Activated CD4-positive, alpha-beta T cell treated with anti-CD3 and anti-CD28 coated beads, Interleukin-2, amount 10 ng/mL, durations not matched to agents 7 days and 5 days (primary cell): ENCODE measurements at regions not wholly inside any gene's neighbourhood (a gene's known extent, or its start where the extent isn't known, plus 50 kb on each side); places are given as distances from the start of the nearest gene placed in this dataset.

Source experiments
- CTCF ChIA-PET: fragments of 350-600 bp; sonication (Branson Sonifier 250); formaldehyde crosslinking; loops from one replicate; lab custom pipeline; 2021; ENCODE audit warnings: antibody characterized with exemption; lab: Charles Lee
- POLR2A ChIA-PET: fragments of 350-600 bp; sonication (Branson Sonifier 250); formaldehyde crosslinking; loops from one replicate; lab custom pipeline; 2021; ENCODE audit warnings: antibody characterized with exemption; lab: Charles Lee
- DNase-seq: peaks from one replicate; pipeline ENCODE4 v3.0.0-alpha.2; 2020
- H3K27ac Mint-ChIP-seq: one replicate; pipeline ENCODE4 v1.8.0; 2021; ENCODE audit warnings: mild to moderate bottlenecking, moderate library complexity, mixed read lengths
- H3K27me3 Mint-ChIP-seq: one replicate; pipeline ENCODE4 v1.8.0; 2021; ENCODE audit warnings: mixed read lengths
- H3K36me3 Mint-ChIP-seq: one replicate; pipeline ENCODE4 v1.8.0; 2021; ENCODE audit warnings: low read depth, mixed read lengths
- H3K4me1 Mint-ChIP-seq: one replicate; pipeline ENCODE4 v1.8.0; 2021; ENCODE audit warnings: mixed read lengths
- H3K4me3 Mint-ChIP-seq: one replicate; pipeline ENCODE4 v1.8.0; 2021; ENCODE audit warnings: mild to moderate bottlenecking, moderate library complexity, mixed read lengths
- H3K9me3 Mint-ChIP-seq: one replicate; pipeline ENCODE4 v1.8.0; 2021; ENCODE audit warnings: mixed read lengths

DNA sequence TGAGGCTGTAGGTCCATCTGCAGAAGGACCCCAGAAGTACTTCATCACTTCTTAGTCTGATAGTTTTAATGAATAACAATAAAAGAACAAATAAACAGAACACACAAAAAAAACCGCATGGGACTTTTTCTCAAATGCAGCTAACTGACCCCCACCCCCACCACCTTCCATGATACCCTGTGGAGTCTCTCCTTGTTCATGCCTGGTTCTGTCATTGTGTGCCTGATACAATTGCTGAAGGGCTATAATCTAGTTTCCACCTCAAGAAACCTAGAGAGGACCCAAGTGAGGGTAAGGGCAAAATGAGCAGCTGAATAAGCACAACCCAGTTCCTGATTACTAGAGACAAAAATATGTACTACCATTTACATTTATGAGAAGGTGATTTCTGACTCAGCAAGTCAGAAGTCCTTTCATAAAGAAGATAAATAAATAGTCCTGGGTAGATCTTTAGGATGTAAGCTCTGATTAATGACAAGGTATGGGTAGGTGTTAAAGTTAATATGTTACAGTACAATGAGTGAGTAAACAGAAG is 155.1 kb downstream of the TMA16 start:
- Mint-ChIP-seq H3K27me3 (no peaks in the 10 kb centered on the region), H3K27ac (no peak overlapping the region), H3K4me1 (no peaks in the 10 kb centered on the region), H3K36me3 (no peaks in the 10 kb centered on the region), H3K9me3 (peaks cover 13% of the 10 kb centered on the region), H3K4me3 (no peak overlapping the region)
- no peak for DNase-seq
- POLR2A ChIA-PET, result no interaction called here
- CTCF ChIA-PET, result no interaction called here

- H3K27ac Mint-ChIP-seq, result no peak overlapping the region
- no peak overlapping the region for H3K4me3 Mint-ChIP-seq
- ChIA-PET CTCF (no interaction called here), POLR2A (no interaction called here)
- no peaks in the 10 kb centered on the region for H3K27me3 Mint-ChIP-seq
- H3K36me3 Mint-ChIP-seq, result no peaks in the 10 kb centered on the region
- no peak for DNase-seq
- H3K9me3 Mint-ChIP-seq, result no peaks in the 10 kb centered on the region
- H3K4me1 Mint-ChIP-seq, result no peaks in the 10 kb centered on the region
Measured at GRCh38 chr4:163651761-163652160, 157.3 kb downstream of the TMA16 start.

DNA sequence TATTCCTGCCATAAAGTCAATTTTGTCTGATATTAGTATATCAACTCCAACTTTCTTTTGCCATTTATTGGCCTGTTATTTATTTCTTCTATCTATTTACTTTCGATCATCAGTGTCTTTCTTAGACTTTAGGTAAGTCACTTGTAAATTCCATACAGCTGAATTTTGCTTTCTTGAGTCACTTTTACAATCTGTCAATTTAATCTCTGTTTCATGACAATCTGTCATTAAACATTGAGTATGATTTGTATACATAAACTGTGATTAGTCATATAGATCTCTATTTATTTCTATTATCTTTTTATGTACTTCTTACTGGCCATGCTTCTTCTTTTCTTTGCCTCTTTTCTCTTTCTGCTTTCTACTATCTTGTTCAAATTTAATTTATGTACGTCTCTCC is 160.1 kb downstream of the TMA16 start:
- Mint-ChIP-seq H3K9me3 (peaks cover 8% of the 10 kb centered on the region), H3K4me3 (no peak overlapping the region), H3K4me1 (no peaks in the 10 kb centered on the region), H3K27me3 (no peaks in the 10 kb centered on the region), H3K27ac (no peak overlapping the region), H3K36me3 (no peaks in the 10 kb centered on the region)
- POLR2A ChIA-PET, result no interaction called here
- CTCF ChIA-PET, result interaction anchor here (0.6 kb wide), 1 partner anchor 195 kb away, joined by 3 read pairs; no protein-coding TSS in a partner anchor
- DNase-seq, result no peak

- no peaks in the 10 kb centered on the region for H3K36me3 Mint-ChIP-seq
Measured at GRCh38 chr4:163660636-163661035, 166.1 kb downstream of the TMA16 start.

DNA sequence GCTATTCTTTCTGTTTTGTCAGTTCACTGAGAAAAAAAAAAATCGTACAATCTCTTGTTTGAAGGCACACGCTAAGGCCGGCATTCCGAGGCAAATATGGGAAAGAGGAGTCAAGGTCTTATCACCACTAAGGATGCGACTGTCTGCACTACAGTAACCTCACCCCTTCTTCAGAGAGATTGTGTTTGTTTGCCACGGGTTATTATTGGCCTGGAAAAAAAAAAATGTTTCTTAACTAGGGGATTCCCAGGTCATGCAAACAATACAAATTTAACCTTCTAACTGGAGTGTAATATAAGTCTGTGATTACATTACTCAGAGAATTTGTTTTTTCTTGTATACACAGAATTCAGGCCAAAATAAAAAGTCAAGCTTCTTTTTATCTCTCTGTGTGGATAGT is 168.3 kb downstream of the TMA16 start:
- no peak for DNase-seq
- Mint-ChIP-seq H3K27me3 (no peaks in the 10 kb centered on the region), H3K4me3 (no peak overlapping the region), H3K27ac (no peak overlapping the region), H3K4me1 (peaks cover 6% of the 10 kb centered on the region), H3K9me3 (peaks cover 8% of the 10 kb centered on the region), H3K36me3 (no peaks in the 10 kb centered on the region)
- POLR2A ChIA-PET, result no interaction called here
- CTCF ChIA-PET, result interaction anchor here (0.6 to 1.0 kb wide), 2 partner anchors 11 to 71 kb away, joined by 3 to 7 read pairs; no protein-coding TSS in a partner anchor

More at GRCh38 chr4:163660636-163661035, 166.1 kb downstream of the TMA16 start:
- H3K27me3 Mint-ChIP-seq, result no peaks in the 10 kb centered on the region
- ChIA-PET POLR2A (no interaction called here), CTCF (interaction anchor here (0.7 kb wide), 1 partner anchor 16 kb away, joined by 3 read pairs; no protein-coding TSS in a partner anchor)
- H3K9me3 Mint-ChIP-seq, result peaks cover 10% of the 10 kb centered on the region
- no peak overlapping the region for H3K27ac Mint-ChIP-seq
- no peaks in the 10 kb centered on the region for H3K4me1 Mint-ChIP-seq
- DNase-seq, result no peak
- H3K4me3 Mint-ChIP-seq, result no peak overlapping the region

- Mint-ChIP-seq H3K4me3 (no peak overlapping the region), H3K4me1 (peaks cover 6% of the 10 kb centered on the region), H3K9me3 (peaks cover 3% of the 10 kb centered on the region), H3K27me3 (no peaks in the 10 kb centered on the region), H3K36me3 (no peaks in the 10 kb centered on the region), H3K27ac (no peak overlapping the region)
- ChIA-PET POLR2A (no interaction called here), CTCF (interaction anchor here (1.0 kb wide), 1 partner anchor 10 kb away, joined by 3 read pairs; no protein-coding TSS in a partner anchor)
- no peak for DNase-seq
Measured at GRCh38 chr4:163663454-163664225, 169.2 kb downstream of the TMA16 start.

GRCh38 chr4:163665101-163665500 is 170.6 kb downstream of the TMA16 start:
- Mint-ChIP-seq H3K27ac (no peak overlapping the region), H3K36me3 (no peaks in the 10 kb centered on the region), H3K4me1 (peaks cover 6% of the 10 kb centered on the region), H3K4me3 (no peak overlapping the region), H3K9me3 (peaks cover under 1% of the 10 kb centered on the region), H3K27me3 (no peaks in the 10 kb centered on the region)
- DNase-seq, result no peak
- POLR2A ChIA-PET, result no interaction called here
- CTCF ChIA-PET, result no interaction called here

- ChIA-PET POLR2A (no interaction called here), CTCF (no interaction called here)
- H3K4me3 Mint-ChIP-seq, result no peak overlapping the region
- no peaks in the 10 kb centered on the region for H3K27me3 Mint-ChIP-seq
- H3K36me3 Mint-ChIP-seq, result no peaks in the 10 kb centered on the region
- H3K9me3 Mint-ChIP-seq, result no peaks in the 10 kb centered on the region
- H3K4me1 Mint-ChIP-seq, result peaks cover 6% of the 10 kb centered on the region
- no peak for DNase-seq
- no peak overlapping the region for H3K27ac Mint-ChIP-seq
Measured at GRCh38 chr4:163665521-163666331, 171.2 kb downstream of the TMA16 start.

DNA sequence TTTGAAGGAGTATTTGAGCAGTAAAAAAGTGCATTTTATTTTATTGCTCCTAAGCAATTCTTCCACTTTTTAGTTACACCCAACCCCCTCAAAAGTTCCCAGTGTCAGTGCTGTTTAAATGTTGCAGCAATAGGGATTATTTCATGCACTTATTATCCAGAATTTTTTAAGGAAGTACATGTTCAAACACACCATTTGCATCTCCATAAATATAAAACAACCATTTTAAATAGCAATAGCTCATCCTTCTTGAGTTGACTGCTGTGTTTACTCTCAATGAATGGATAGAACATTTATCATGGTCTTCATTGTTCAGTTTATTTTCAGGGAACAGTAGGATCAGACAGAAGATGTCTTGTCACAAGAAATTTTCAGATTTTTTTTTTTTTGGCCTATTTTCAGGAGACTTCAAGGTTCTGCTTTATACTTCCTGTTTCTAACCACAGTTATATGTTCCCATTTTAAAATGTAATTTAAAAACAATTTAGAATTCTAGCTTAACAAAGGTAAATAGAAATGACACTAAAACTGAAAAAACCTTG is 171.9 kb downstream of the TMA16 start:
- ChIA-PET CTCF (no interaction called here), POLR2A (no interaction called here)
- Mint-ChIP-seq H3K4me1 (peaks cover 6% of the 10 kb centered on the region), H3K27ac (no peak overlapping the region), H3K36me3 (no peaks in the 10 kb centered on the region), H3K27me3 (no peaks in the 10 kb centered on the region), H3K9me3 (no peaks in the 10 kb centered on the region), H3K4me3 (no peak overlapping the region)
- DNase-seq, result no peak

GRCh38 chr4:163672751-163673150 is 178.3 kb downstream of the TMA16 start:
- ChIA-PET POLR2A (no interaction called here), CTCF (no interaction called here)
- no peaks in the 10 kb centered on the region for H3K36me3 Mint-ChIP-seq
- H3K4me1 Mint-ChIP-seq, result peaks cover 2% of the 10 kb centered on the region
- no peak for DNase-seq
- H3K27ac Mint-ChIP-seq, result no peak overlapping the region
- H3K9me3 Mint-ChIP-seq, result no peaks in the 10 kb centered on the region
- no peaks in the 10 kb centered on the region for H3K27me3 Mint-ChIP-seq
- H3K4me3 Mint-ChIP-seq, result no peak overlapping the region

DNA sequence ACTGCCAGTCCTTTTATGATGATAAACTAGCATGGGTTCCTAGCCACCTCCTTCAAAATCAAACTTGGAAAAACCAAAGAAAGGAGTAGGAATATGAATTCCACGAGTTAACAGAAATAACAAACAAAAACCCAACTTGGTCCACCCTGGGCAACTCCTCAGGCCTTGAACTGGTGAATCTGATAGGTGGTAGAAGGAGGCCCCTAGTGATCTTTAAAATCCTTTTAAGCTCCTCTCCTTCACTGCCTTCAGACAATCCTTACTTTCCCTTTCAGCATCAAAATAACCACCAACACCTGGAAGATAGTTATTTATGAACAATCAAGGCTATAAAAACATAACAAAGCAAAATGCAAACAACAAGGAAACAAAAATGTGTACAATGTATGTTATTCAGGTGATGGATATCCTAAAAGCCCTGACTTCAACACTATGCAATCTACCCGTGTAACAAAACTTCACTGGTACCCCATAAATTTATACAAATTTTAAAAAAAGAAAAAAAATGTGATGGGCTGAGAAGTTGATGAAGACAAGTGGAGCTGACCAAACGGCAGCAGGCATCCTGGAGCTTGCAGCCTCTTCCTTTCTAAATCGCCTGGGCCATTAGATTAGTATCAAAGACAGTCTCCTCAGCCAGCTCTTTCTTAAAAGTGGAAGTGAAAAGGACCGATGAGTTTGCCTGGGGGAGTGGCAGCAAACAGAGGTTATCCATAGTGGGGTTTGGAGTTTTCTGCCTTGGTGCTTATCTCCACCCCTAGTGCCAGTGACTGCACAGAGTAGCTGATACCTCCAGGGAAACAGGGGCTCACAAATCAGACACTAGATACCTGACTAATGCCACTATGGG is 179.6 kb downstream of the TMA16 start:
- ChIA-PET CTCF (interaction anchor here (0.6 to 1.4 kb wide), 3 partner anchors 11 to 1382 kb away, joined by 3 read pairs; no protein-coding TSS in a partner anchor), POLR2A (no interaction called here)
- Mint-ChIP-seq H3K27me3 (no peaks in the 10 kb centered on the region), H3K9me3 (no peaks in the 10 kb centered on the region), H3K4me1 (peaks cover 2% of the 10 kb centered on the region), H3K27ac (no peak overlapping the region), H3K4me3 (no peak overlapping the region), H3K36me3 (no peaks in the 10 kb centered on the region)
- no peak for DNase-seq

DNA sequence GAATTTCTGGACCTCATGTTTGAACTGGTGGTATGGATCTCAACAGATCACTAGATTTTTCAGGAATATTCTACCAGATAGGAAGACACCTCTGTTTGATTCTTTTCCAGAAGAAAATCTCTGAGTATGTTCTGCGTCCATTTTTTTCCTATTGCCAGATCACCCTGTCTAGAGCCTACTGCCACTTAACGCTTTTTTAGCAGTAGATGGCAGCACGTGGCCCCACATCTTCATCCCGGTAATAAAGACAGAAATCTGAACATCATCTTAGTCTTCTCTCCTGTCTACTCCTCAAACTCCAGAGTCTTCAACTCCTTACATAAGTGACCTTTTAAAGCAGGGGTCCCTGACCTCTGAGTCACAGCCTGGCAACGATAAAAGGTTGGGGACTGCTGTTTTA is 184.7 kb downstream of the TMA16 start:
- ChIA-PET POLR2A (no interaction called here), CTCF (no interaction called here)
- no peaks in the 10 kb centered on the region for H3K9me3 Mint-ChIP-seq
- no peaks in the 10 kb centered on the region for H3K27me3 Mint-ChIP-seq
- DNase-seq, result no peak
- no peaks in the 10 kb centered on the region for H3K36me3 Mint-ChIP-seq
- no peaks in the 10 kb centered on the region for H3K4me1 Mint-ChIP-seq
- H3K27ac Mint-ChIP-seq, result no peak overlapping the region
- H3K4me3 Mint-ChIP-seq, result no peak overlapping the region
